ENCODE measurements at regions not wholly inside any gene's neighbourhood (a gene's known extent, or its start where the extent isn't known, plus 50 kb on each side); places are given as distances from the start of the nearest gene placed in this dataset.

DNA sequence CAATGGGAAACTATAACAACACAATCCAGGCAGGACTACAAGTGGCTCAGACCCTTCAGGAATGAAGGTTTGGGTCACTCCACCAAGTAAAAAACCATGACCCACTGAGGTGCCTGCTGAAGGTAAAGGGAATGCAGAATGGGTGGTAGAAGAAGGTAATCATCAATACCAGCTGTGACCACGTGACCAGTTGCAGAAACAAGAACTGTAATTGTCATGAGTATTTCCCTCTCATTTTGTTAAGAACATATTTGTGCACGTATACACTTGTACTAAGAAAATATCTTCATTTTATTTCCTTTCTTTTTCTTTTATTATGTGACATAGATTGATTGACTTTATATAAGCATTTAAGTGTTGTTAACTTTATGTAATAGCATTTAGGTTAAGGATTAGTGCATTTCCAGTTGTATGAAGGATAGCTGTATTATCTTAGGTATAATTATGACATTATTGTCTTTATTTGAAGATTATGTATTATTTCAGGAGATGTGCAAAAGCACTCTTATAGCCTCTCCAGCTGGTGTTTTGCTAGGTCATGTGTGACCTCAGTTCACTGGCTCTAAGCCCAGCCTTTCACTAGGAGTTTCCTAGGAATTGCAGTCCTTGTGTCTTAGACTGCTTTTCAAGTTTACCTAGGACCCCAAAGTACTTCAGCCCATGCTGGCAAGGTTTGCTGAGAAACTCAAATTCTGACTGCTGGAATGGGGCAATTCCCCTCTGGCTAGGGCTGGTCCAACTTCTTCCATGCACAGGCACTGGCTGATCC lies 125.7 kb upstream of the DPP10 start:
- TF ChIP-seq CTCF (conservative IDR thresholded peaks at IDR 0.05; ENCODE audit: low read depth): no peak
- H3K27ac ChIP-seq: no peak overlapping the region
- POLR2A ChIA-PET (ENCODE audit: low non-redundant PET): no interaction called here
- DNase-seq (ENCODE audit: low spot score): no peak
- CTCF ChIA-PET: no interaction called here

GRCh38 chr2:114330594-114330993 lies 111.8 kb upstream of the DPP10 start:
- DNase-seq (ENCODE audit: low spot score): no peak
- H3K27ac ChIP-seq: no peak overlapping the region
- no peak for TF ChIP-seq CTCF (conservative IDR thresholded peaks at IDR 0.05; ENCODE audit: low read depth)
- ChIA-PET POLR2A (ENCODE audit: low non-redundant PET) (no interaction called here), CTCF (no interaction called here)

DNA sequence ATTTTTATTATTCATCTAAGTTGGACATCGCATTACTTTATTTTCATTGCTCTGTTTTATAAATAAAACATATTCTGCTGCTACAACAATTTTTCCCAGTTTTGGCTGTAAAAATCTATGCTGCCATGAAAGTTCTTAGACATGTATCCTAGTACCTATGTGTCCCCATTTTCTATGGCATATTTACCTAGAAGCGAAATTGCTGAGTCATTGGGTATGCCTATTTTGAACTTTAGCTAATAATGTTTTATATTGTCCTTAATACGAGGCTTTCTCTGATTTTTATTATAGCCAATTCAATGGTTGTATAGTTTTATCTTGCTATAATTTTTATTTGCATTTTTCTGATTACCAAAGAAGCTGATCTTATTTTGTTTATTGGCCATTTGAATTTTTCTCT lies 110.5 kb upstream of the DPP10 start:
- ChIA-PET POLR2A (ENCODE audit: low non-redundant PET) (no interaction called here), CTCF (no interaction called here)
- DNase-seq (ENCODE audit: low spot score): no peak
- TF ChIP-seq CTCF (conservative IDR thresholded peaks at IDR 0.05; ENCODE audit: low read depth): no peak
- H3K27ac ChIP-seq: no peak overlapping the region

DNA sequence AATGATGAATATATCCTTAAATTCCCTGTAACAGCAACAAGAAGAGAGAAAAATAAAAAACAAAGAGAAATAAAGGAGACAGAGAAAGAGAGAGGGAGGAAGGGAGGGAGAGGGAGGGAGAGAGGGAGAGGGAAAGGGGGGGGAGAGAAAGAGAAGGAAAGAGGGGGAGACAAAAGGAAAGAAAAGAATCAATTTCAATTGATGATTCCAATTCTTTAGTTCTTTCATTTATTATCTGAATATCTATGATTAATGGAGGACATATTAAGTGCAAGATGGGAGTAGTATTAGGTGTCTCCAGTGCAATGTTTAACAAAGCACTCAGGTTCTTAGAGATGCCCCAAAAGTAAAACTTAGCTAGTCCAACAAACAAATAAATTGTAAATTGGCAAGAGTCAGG lies 97.2 kb upstream of the DPP10 start:
- H3K27ac ChIP-seq: no peak overlapping the region
- TF ChIP-seq CTCF (conservative IDR thresholded peaks at IDR 0.05; ENCODE audit: low read depth): no peak
- ChIA-PET CTCF (no interaction called here), POLR2A (ENCODE audit: low non-redundant PET) (no interaction called here)
- DNase-seq (ENCODE audit: low spot score): no peak

GRCh38 chr2:114346658-114347057 lies 95.8 kb upstream of the DPP10 start:
- DNase-seq (ENCODE audit: low spot score): no peak
- POLR2A ChIA-PET (ENCODE audit: low non-redundant PET): no interaction called here
- TF ChIP-seq CTCF (conservative IDR thresholded peaks at IDR 0.05; ENCODE audit: low read depth): no peak
- H3K27ac ChIP-seq: no peak overlapping the region
- CTCF ChIA-PET: no interaction called here

DNA sequence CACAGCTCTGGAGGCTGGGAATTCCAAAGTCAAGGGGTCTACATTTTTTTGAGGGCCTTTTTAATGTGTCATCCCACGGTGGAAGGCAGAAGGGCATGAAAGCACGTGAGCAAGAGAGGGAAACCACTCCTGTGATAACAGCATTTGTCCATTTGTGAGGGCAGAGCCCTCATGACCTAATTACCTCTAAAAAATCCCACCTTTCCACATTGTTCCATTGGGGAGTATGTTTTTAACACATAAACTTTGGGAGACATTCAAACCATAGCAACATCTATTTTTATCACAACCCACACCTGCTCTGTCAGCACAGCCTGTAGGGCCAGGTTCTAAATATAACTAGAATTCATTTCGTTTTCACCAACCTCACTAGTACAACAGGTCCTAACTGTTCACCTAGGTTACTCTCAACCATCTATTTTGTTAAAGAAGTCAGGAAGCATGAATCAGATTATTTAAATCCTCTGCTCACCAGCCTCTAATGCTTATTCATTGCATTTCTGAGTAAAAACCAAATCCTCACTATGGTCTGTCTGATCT lies 92.2 kb upstream of the DPP10 start:
- H3K27ac ChIP-seq: no peak overlapping the region
- no peak for DNase-seq (ENCODE audit: low spot score)
- CTCF ChIA-PET: no interaction called here
- POLR2A ChIA-PET (ENCODE audit: low non-redundant PET): no interaction called here
- no peak for TF ChIP-seq CTCF (conservative IDR thresholded peaks at IDR 0.05; ENCODE audit: low read depth)

Data from RWPE1 (cell line).